GM12875 (cell line): ENCODE measurements at regions not wholly inside any gene's neighbourhood (a gene's known extent, or its start where the extent isn't known, plus 50 kb on each side); places are given as distances from the start of the nearest gene placed in this dataset.

ENCODE experiments used
- H3K4me3 ChIP-seq: one replicate; pipeline ENCODE4 v1.5.1; 2011; ENCODE audit warnings: low read depth, low read length, control low read depth
- CTCF ChIP-seq: IDR thresholded peaks from 2 replicates; pipeline ENCODE4 v1.5.1; 2011; ENCODE audit warnings: low read depth, mild to moderate bottlenecking, control low read depth, inconsistent platforms, low read length, moderate library complexity, borderline replicate concordance; ENCODE audit not compliant: insufficient read depth

GRCh38 chr7:115678086-115678982 lies 352.2 kb downstream of the TFEC start:
- TF ChIP-seq CTCF, result no peak
- no peak overlapping the region for H3K4me3 ChIP-seq

- TF ChIP-seq CTCF, result no peak
- H3K4me3 ChIP-seq, result no peak overlapping the region
Observed at GRCh38 chr7:115676707-115677106, 353.9 kb downstream of the TFEC start.

GRCh38 chr7:115676080-115676479 lies 354.5 kb downstream of the TFEC start:
- H3K4me3 ChIP-seq, result no peak overlapping the region
- TF ChIP-seq CTCF, result no peak

- no peak for TF ChIP-seq CTCF
- H3K4me3 ChIP-seq, result no peak overlapping the region
Observed at GRCh38 chr7:115674467-115675024, 356.0 kb downstream of the TFEC start.

GRCh38 chr7:115672024-115672423 lies 358.5 kb downstream of the TFEC start:
- no peak overlapping the region for H3K4me3 ChIP-seq
- TF ChIP-seq CTCF, result no peak

- TF ChIP-seq CTCF, result no peak
- no peak overlapping the region for H3K4me3 ChIP-seq
Observed at GRCh38 chr7:115662676-115663075, 367.9 kb downstream of the TFEC start.

GRCh38 chr7:115662120-115662519 lies 368.4 kb downstream of the TFEC start:
- no peak overlapping the region for H3K4me3 ChIP-seq
- TF ChIP-seq CTCF, result no peak
